ENCODE measurements at regions not wholly inside any gene's neighbourhood (a gene's known extent, or its start where the extent isn't known, plus 50 kb on each side); places are given as distances from the start of the nearest gene placed in this dataset.
"Not testable (repeated sequence)": the region's sequence is repeated elsewhere in the genome, so short reads cannot be mapped to it uniquely, and the experiment has no call there.

DNA sequence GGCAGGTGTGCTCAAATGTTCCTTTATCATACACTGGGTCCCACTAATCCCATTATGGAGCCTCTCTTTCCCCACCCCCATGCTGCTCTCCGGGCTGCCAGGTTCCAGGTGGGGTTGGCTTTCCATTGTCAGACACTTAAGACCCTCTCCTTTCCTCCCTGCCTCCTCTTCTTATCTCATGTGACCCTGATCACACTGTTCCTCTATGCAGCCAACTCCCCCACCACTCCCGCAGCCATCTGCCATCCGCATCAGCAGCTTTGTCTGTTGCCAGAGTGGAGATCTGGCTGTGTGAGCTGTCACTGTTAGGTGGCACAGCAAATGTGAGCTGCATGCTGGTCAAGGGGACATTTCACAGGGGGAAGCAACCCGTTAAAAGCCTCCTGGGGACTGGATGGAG is 391.4 kb downstream of the TNS3 start:
- DNase-seq (ENCODE audit: low read depth) = no peak

DNA sequence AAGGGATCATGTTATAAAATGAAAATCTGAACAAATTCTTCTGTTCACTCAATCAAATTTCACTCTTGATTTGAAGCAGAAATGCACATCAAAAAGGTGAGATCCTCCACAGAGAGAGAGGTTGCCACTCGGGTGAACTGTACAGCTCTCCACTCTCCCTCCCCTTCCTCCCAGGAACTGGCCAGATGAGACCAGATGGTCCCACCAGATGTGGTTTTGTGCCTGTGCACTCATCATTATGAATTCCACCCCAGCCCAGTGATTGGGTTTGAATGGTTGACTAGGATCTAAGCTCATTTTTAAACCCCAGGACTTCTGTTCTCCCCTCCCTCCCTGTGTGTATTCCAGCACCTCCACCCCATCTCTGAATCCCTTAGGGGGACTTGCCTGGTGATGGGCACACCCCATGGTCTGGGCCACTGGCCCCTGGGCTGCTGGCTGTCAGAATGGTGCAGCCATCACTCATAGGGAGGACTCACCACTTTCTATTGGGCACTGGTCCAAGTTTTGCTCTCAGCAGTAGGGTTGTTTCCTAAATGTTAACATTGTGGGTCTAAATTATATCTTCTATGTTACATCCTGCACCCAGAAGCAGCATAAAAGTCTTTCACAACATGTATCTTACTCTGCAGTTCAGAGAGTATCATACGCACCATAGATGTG is 393.1 kb downstream of the TNS3 start:
- no peak for DNase-seq (ENCODE audit: low read depth)

DNA sequence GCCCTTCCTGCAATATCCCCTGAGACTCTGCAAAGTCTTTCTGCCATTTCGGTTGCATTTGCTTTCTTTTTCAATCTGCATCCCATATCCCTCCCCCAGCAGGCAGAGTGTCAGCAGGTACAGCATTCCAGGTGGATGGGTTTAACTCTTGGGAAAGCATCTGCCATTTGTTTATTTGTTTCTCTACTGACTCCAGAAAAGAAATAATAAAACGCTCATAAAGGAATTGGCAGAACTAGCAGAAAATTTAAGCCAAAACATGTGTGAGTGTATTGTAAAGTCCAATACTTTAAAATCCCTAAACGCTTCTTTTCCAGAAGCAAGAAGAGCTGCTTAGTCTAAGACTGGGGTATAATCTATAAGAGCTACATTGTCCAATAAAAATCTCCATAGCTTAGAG is 393.8 kb downstream of the TNS3 start:
- DNase-seq (ENCODE audit: low read depth) = no peak

DNA sequence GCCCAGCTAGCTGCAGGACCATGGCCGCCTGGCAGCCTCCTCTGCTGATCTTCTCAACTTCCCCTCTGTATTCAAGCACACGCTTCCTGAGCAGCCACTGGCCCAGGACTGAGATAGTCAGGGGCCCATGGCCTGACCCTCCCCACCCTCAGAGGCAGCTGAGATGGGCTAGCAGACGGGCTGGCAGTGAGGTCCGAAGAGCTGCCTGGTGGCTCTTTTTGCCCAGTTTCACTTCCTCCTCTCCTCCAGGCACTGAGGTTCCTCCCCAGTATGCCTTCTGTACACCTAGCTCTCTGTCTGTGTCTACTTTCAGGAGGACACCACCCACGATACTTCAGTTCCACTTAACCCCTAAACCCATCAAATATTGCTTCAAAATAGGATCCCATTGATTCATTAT is 395.6 kb downstream of the TNS3 start:
- DNase-seq (ENCODE audit: low read depth) = no peak

DNA sequence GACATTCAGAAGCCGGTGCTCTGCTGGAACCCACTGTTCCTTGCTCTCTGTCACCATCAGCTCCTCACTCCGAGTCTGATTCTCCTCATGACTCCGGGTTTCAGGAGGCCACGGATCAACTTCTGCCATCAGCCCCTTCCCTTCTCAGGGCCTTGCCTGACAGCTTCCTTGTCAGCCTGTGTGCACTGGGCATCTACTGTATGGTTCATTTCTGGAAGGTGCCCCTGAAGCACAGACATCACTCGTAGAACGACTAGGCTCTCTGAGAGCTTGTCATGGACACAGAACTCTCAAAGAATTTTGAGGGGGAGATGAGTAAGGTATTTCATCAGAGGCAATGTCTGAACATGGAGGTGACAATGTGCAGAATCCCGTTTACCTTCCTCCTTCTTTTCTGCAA is 396.1 kb downstream of the TNS3 start:
- DNase-seq (ENCODE audit: low read depth) = no peak

DNA sequence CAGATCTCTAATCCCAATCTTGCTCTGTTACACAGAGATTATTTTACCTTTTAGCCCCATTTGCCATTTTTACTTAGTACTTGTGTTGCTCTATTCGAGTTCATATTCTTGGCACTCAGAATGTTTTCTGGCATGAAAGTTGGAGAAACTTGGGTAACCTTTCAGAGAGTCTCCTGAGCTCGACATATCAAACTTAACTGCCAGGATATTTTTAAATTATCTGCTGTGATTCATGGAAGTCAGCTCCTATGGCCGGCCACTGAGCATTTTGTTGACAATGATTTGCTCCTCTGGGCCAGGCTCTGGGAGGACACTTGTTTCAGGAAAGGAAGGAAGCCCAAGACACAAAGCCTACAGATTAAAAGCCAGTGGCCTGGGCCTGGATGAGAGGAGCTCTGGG is 396.7 kb downstream of the TNS3 start:
- no peak for DNase-seq (ENCODE audit: low read depth)

DNA sequence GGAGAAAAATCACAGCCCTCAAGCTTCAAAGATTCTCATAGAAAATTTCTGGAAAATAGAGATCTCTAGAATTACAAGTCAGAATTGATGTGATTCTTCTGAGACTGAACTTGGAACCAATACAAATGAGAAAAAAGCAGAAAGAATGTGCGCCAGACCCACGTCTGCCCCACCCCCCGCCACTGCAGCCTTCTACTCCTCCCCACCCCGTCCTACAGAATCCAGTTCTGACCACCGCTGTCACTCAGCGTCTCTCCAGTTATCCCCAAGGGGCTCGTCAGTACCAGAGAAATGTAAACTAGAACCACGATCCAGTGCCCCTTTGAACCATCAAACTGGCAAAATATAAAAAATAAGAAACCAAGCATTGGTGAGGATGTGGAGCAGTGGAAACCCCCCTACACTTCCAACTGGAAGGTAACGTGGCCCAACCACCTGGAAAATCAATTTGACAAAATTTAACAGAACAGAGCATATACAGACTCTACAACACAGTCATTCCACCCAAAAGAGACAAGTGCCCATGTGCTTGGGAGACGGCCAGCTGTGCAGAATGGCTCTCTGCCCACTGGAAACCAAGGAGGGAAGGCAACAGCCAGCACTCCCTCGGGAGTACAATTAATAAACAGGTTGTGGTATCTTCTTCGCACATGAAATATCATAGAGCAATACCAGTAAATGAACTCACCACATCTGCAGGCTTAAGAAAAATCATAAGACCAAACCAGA is 397.9 kb downstream of the TNS3 start:
- DNase-seq (ENCODE audit: low read depth) = no peak

DNA sequence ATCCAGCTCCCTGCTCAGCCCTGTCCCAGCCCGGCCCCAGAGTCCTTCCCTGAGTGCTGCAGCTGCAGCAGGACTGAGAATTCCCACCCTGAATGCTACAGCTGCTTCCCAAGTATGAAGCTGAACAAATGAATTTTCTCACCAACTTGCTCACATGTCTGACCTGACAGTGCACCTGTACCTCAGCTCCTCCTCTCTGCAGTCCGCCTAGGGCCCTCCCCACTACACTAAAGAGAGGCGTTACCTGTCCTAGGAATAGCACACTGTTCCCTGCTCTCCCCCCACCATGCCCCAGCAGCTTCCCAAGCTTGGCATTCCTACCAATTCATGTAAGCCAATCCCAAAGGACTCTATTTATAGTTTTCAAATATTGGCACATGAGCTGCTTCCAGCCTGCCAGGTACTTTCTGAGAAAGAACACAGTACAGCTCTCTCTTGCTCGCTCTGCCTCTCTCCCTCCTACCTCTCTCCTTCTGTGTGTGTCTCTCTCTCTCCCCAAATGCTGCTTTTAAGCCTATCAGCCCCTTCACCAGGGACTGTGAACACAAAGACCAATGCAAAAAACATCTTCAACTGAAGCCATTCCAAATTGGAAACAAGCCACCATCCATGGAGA is 400.1 kb downstream of the TNS3 start:
- DNase-seq (ENCODE audit: low read depth) = no peak

DNA sequence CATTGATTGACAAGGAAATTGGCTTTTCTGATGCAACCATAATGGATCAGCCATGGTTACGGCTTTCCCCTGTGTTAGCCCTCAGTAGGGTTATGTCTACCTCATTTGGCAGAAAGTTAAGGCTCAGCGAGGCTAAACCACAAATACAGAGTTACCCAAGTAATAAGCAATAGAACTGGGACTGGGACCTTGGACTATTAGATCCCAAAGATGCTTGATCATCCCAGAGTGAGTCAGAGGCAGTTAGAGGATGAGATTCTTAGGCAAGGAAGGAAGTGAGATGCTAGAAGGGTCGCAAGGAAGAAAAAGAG is 401.4 kb downstream of the TNS3 start:
- DNase-seq (ENCODE audit: low read depth) = peak; percentile 27

DNA sequence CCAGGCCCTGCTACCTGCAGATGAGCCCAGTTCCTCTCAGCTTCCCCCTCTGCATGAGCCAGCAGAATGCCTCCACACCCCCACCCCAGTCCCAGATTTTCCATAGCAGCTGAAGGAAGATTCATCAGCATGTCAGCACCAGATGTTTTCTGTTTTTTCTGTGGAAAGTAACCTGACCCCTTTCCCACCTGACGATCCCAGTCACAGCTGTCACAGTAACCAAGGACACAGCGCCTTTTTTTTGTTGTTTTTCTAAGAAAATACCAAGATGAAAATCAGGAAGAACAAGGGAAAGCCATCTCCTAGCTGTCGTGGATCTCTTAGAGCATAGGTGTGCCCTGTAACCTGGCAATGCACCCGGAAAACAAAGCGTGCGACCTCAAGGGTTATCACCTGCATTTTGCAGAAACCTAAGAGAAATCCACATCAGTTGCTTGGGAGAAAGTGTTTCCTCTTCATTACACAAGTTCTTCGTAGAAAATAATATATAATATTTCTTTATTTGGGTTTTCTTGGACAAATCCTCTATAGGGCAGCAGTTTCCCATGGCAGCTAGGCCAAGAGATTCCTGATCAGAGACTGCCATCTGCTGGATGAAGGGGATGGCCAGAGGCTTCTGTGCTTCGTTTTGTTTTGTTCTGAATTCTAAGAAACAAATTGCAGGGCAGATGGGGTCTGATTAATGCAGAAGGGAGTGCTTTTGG is 401.9 kb downstream of the TNS3 start:
- DNase-seq (ENCODE audit: low read depth) = peak; percentile 70

DNA sequence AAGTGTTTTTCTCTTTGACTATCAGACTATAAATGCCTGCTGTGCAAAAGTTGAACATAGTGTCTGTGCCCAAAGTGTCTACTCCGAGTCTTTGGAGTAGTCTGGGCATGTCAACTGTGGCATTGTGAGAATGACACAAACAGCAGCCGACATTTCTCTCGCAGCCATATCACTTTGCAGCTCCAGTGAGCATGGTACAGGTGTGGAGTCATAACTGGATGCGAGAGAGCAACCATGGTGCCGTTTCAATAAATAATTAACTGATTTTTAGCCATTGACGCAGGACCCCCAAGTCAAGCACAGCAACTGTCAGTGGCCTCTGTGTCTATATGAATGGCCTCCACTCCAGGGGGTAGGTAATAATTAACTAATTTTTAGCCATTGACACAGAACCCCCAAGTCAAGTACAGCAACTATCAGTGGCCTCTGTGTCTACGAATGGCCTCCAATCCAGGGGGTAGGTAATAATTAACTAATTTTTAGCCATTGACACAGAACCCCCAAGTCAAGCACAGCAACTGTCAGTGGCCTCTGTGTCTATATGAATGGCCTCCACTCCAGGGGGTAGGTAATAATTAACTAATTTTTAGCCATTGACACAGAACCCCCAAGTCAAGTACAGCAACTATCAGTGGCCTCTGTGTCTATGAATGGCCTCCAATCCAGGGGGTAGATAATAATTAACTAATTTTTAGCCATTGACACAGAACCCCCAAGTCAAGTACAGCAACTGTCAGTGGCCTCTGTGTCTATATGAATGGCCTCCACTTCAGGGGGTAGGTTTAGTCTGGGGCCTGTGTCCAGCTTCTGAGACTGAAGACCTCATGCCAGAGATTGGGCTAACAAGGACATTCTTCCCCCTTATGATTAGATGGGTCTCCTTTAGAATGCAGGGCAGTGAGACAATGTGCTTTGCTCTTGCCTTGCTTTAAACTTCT is 409.0 kb downstream of the TNS3 start:
- DNase-seq (ENCODE audit: low read depth) = not testable (repeated sequence)

DNA sequence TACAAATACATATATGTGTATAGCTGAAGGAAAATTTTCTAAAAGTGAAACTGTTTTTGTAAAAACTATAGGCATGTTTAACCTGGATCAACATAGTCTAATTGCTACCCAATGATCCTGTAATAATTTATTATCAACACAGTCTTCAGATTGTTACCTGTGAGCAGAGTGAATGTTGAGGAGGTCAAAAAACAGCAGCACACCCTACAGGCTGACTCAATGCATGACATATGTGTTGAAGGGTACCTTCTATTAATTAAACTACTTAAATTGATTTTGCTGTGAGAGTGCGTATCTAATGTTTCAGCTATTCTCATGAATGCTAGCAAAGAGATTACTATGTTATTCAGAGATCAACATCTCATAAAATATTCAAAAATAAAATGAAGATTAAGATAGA is 411.4 kb downstream of the TNS3 start:
- no peak for DNase-seq (ENCODE audit: low read depth)

DNA sequence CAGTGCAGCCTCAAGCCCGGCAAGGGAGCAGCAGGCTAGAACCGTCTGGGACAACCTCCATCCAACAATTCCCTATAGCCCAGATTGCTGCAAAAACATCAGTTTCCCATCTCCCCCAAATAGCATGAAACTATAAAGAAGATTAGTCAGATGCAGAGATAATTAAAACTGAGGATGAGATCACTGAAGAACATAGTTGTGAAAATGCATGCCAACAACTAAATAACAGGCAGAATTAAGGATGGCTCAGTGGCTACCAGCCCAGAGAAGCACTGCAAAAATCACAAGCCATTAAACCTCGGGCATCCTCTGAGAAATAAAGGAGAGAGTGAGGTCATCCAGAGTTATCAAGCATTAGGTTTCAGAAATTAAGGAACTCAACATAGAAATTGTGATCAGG is 427.1 kb downstream of the TNS3 start:
- DNase-seq (ENCODE audit: low read depth) = no peak

DNA sequence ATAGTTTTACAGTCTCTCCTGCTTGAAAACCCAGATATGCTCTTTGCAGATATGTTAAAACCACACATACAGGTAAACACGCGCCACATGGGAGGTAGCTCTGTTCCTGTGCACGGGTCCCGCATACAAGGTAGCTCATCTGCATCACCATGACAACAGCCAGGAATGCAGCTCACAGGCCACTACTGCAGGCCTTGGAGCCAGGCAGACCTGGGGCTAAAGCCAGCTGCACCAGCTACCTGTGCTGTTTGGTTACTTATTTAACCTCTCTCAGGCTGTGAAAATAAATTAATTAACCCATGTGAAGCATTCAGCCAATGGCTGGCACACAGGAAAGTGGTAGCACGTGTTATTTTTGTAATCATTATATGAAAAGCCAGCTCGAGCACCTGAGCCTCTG is 428.3 kb downstream of the TNS3 start:
- no peak for DNase-seq (ENCODE audit: low read depth)

DNA sequence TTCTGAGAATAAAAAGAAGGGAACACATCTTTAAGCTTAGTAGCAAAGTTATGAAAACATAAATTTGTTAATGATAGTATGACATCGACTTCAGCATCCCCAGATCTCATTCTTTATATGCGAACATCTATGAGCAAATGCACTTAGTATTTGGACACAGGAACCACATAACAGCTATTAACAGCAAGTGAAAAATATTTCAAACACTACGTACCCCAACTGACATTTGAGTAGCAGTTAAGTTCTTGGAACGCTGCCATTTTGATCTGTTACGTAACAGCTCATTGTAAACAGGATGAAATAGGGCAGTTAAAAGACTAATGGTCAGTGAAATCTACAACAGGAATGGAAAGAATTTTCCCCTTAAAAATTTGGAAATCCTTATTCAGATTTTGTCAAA is 428.9 kb downstream of the TNS3 start:
- peak; percentile 75 for DNase-seq (ENCODE audit: low read depth)

DNA sequence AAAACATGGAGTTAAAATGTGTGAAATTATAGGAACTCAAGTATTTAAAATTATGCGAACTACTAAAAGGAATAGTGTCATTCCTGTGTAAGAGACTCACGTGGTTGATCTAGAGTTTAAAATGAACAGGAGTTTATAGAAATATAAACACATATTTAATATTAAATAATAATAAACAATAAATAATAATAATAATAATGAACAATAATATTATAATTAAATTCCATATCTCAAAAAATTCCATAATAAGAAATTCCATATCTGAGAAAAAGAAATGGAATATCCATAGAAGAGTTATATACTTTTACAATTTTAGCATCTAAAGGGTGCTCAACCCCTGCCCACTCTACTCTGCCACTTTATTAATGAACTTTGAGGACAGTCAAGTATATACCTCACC is 429.6 kb downstream of the TNS3 start:
- no peak for DNase-seq (ENCODE audit: low read depth)

DNA sequence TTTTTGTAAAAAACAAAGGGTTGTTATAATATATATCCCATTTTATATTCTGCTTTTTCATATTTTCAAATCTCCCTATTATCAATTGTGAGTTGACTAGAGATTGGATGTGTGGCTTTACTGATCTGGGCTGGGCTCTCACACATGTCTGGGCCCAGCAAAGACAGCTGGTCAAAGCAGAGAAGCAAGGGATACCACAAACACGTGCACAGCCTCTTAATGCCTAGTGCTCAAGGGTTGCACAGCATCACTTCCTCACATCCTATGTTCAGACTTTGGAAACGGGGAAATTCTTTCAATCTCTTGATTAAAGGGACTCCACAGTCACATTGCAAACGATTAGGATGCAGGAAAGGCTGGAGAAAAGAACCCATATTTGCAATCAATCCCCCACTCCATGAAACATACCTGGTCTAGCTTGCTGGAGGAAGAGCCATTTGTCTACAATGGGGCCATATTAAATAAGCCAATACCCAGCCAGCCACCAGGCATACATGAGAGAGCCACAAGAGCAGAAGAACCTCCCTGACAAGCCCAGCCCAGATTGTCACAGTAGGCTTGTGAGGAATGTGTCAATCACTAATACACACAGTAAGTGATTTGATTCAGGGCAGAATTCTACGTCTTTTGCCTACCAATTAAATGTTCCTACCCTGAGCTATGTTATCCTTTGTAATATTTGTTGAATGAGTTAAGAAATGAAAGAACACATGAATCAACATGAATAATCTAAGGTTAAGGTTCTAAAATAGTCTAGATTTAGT is 431.2 kb downstream of the TNS3 start:
- DNase-seq (ENCODE audit: low read depth) = no peak

DNA sequence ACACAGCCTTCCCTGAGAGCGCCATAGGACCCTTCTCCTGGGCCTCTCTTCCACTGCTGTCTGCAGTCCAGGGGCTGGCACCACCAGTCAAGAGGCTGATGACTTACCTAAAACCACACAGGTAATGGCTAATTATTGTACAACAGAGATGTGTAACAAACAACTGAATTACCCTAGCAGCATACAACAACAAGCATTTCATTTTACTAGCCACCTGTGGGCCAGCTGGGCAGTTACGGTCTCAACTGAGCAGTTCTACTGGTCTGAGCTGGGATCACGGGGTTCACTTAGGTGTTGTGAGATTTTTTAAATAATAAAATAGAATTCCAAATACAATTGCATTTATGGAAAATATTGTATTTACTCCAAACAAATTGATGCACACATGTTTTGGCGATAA is 431.9 kb downstream of the TNS3 start:
- no peak for DNase-seq (ENCODE audit: low read depth)

DNA sequence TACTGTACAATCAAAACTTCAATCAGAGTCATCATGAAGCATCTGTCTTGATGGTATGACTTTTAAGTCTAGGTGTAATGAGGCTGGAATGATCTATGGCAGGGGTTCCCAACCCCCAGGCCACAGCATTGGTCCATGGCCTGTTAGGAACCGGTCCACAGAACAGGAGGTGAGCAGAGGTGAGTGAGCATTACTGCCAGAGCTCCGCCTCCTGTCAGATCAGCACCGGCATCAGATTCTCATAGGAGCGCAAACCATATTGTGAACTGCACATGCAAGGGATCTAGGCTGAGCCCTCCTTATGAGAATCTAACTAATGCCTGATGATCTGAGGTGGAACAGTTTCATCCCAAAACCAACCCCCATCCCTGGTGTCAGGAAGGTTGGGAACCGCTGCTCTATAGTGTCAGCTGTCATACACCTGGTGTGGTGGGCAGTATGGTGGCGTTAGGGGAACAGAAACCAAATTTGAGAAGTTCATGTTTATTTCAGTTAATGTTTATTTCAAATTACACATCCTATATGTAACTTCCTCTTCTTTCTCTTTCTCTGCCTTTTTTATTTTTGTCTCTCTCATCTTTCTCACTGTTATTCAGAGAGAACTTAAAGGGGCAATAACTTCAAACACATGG is 432.6 kb downstream of the TNS3 start:
- no peak for DNase-seq (ENCODE audit: low read depth)

DNA sequence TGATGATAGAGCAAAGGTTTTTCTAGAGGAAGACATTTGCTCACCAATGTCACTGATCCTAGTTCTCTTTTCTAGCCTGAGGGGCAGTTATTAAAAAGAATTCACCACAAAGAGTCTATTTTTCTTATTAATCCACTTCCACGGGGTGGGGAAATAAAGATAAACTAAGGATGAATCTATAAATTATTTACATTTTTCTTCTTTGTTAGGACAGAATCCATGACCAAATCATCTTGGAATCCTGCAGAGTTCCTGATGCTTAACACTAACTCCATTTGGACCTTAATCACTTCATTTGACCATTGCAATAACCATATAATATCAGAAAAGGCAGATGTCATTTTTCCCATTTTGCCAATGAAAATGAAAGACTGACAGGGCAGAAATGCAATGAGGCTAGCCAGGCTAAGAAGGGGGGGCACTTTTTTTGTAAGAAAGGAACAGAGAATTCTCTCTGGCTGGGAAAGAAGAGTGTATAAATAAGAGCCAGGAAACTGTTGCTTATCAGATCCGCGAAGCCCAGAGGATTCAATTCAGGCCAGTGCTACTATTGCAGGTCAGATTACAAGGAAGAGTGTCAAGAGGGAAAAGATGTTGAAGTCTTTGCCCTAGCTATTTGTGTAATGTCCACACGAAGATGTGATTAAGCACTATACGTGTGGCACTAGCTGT is 433.2 kb downstream of the TNS3 start:
- no peak for DNase-seq (ENCODE audit: low read depth)
